ENCODE measurements at regions not wholly inside any gene's neighbourhood (a gene's known extent, or its start where the extent isn't known, plus 50 kb on each side); places are given as distances from the start of the nearest gene placed in this dataset.

- TF ChIP-seq CTCF (IDR thresholded peaks at IDR 0.05) (no peak), ZFX (IDR thresholded peaks at IDR 0.05; ENCODE audit: borderline replicate concordance) (no peak)
These were observed 161.2 kb upstream of the TAPT1 start for GRCh38 chr4:16387448-16387847.

Data from 22Rv1 (cell line).